LNCAP (cell line): ENCODE measurements at regions not wholly inside any gene's neighbourhood (a gene's known extent, or its start where the extent isn't known, plus 50 kb on each side); places are given as distances from the start of the nearest gene placed in this dataset.

Source experiments
- TF ChIP-seq, protein P1 (sequence below): fragments of 450-650 bp; IDR thresholded peaks from 2 replicates; pipeline ENCODE4 v1.5.1; 2017; ENCODE audit warnings: mild to moderate bottlenecking

DNA sequence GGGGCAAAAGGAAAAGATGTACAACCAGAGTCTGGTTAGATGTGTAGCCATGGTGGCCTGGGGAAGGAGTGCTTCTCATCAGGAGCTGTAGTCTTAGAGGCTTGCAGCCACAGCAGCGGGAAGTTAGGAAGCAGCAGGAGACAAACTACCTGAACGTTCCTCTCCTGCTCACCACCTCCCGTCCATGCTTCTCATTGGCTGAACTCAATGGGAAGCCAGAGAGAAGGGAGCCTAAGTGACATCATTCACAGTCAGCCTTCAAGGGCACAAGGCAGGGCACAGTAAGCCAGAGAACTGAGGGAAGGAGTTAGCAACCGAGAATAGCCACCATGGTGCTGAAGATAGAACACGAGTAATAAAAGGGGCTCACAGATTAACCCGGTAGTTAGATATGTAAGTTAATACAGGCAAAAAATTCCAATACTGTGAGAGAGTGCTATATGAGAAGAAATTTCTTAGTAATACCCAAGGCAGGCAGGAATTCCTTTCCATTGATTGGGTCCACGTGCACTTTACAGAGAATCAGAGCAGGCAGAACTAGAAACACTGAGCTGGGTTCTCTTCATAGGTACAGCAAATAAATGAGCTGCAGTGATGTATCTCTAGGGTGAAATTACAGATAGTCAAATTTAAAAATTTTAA, 391.5 kb upstream of the DACH1 start:
- TF ChIP-seq, protein P1, sequence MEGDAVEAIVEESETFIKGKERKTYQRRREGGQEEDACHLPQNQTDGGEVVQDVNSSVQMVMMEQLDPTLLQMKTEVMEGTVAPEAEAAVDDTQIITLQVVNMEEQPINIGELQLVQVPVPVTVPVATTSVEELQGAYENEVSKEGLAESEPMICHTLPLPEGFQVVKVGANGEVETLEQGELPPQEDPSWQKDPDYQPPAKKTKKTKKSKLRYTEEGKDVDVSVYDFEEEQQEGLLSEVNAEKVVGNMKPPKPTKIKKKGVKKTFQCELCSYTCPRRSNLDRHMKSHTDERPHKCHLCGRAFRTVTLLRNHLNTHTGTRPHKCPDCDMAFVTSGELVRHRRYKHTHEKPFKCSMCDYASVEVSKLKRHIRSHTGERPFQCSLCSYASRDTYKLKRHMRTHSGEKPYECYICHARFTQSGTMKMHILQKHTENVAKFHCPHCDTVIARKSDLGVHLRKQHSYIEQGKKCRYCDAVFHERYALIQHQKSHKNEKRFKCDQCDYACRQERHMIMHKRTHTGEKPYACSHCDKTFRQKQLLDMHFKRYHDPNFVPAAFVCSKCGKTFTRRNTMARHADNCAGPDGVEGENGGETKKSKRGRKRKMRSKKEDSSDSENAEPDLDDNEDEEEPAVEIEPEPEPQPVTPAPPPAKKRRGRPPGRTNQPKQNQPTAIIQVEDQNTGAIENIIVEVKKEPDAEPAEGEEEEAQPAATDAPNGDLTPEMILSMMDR = no peak

DNA sequence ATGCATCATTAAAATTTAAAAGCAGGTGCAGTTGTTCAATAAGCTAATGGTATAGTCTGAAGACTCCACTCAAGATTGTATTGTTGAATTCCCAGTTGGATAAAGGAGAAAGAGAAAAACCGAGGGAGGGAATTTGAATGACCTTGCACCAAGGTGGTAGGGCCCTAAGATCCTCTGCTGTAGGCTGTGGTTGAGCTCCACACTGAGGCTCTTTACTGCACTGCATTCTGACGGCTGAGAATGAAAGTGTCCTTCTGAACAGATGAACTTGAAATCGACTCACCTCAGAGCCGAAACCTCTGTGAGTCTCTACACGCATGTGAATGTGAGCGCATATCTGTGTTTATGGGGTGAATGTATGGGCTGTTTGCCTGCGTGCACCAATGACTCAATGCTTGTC, 388.9 kb upstream of the DACH1 start:
- TF ChIP-seq, protein P1 = peak; percentile 39; the same call in 1 of the 2 replicates

DNA sequence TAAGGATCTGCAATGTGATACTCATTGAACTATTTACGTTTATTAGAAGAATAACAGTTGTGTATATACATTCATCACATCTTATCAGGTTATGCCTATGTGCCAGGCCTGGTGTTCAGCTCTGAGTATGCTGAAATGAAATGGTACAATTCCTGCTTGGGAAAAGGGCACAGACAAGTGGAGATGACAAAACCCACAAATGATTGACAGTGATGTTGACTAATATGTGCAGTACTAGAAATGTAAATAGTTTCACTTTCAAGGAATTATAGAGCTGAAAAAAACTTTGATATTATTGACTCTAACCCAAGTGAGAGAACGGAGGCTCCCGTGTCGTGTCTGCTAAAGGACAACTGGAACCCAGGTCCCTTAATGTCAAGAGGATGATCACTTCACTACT, 386.8 kb upstream of the DACH1 start:
- TF ChIP-seq, protein P1 = no peak

DNA sequence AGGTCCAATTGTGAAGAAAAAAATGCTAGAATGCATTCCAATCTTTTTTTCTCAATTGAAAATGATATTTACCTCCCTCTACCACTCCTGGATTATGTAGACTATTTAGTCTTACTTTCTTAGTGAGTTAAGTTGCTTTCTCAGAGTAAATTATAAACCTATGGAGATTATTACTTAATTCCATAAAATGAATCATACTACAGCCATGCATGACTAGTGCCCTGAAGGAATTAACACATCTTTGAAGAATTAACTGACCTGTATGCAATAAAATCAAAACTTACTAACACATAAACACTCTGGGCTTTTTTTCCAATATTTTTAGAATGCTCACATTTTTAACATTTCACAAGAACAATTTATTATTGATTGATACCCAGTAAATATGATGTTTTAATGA, 379.4 kb upstream of the DACH1 start:
- TF ChIP-seq, protein P1 = no peak

DNA sequence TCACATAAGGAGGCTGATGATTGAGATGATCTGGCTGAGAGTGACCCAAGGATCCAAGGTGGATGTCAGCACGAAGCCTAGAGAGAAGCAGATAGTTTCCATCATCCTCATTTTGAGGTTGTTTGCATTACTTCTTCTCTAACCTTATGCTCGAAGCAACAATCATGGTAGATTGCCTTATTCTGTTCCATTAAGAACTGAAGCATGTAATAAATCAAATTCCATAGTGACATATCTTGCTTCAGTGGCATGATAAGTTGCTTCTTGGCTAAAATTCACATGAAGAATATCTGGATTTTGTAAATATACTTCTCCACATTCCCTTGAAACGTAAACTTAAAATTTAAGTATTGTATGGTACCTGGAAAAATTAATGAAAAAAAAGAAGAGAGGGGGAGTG, 377.8 kb upstream of the DACH1 start:
- TF ChIP-seq, protein P1 = no peak

DNA sequence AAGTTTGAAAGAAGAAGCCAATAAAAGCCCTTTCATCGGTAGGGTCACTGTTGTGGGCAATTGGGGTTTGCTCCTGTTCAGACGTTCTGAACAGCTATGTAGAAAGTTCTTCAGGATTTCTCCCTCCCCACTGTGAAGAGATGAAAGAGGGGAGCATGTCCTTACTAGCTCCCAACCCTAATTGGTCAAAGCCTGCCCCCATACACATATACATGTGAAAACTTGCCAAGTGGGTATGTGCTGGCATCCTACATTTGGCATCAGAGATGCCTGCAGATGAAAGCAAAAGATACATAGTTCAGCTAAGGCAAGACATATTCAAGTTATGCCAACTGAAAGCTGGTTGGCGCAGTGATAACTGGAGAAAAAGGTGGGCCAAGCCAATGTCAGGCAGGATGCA, 363.1 kb upstream of the DACH1 start:
- TF ChIP-seq, protein P1 = no peak

DNA sequence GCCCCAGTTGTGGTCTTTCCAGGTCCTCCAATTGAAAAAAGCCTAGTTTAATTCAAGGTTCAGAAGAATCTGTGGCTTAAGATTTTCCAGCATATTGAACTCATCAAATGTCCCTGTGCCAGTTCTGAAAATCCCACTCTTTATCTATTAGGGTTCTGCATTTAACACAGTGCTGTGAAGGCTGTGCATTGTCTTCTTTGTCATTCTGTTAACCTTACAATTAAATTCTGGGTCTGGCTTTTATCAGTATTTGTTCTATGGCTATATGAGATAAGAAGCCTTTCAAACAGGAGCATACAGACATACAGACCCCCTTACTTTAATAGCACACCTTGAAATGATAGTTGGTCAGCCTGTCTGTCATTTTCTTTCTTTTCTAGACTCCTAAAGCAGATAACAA, 362.1 kb upstream of the DACH1 start:
- TF ChIP-seq, protein P1 = no peak
